ENCODE measurements at regions not wholly inside any gene's neighbourhood (a gene's known extent, or its start where the extent isn't known, plus 50 kb on each side); places are given as distances from the start of the nearest gene placed in this dataset.

DNA sequence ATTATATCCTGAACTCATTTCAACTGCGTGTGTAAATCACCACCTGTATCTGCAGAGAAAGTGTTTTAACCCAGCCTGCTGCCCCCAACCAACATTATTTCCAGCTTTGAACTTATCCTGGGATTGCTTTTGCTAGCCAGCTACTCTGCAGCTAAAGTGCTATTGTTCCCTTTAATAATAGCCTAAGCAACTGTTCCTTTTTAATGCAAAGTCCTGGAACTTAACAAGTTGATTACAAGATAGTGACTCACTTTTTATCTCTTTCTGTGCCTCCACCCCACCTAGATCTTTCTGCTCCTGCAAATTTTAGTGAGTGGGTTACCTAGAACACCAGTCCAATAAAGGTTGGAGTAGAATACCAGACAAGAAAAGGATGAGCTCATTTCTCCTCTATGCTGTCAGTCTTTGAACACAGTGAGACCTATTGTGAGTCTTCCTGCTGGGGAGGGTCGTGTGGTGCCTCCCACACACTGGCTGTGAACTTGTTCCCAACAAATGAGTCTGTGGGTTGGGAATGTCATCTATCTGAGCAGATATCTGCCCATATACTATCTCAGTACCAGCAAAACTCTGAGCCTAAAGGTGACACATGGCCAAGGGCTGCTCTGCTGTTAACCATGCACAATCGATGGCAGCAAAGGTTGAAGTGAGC is 137.7 kb downstream of the FAM204A start:
- no peak for DNase-seq (ENCODE audit: low read depth in 1 of 2, low spot score in 1 of 2)
- no peak overlapping the region for H3K27ac ChIP-seq
- no peaks in the 10 kb centered on the region for H3K9me3 ChIP-seq (ENCODE audit: low read depth)
- H3K27me3 ChIP-seq: peaks cover 3% of the 10 kb centered on the region
- no peak for TF ChIP-seq CTCF (IDR thresholded peaks at IDR 0.05; ENCODE audit: low read depth, low read length)
- H3K4me1 ChIP-seq (ENCODE audit: low read depth): no peaks in the 10 kb centered on the region
- no peak overlapping the region for H3K4me3 ChIP-seq
- no peaks in the 10 kb centered on the region for H3K36me3 ChIP-seq

GRCh38 chr10:118203461-118203860 is 138.7 kb downstream of the FAM204A start:
- Histone ChIP-seq H3K4me3 (no peak overlapping the region), H3K27me3 (peaks cover 3% of the 10 kb centered on the region)

DNA sequence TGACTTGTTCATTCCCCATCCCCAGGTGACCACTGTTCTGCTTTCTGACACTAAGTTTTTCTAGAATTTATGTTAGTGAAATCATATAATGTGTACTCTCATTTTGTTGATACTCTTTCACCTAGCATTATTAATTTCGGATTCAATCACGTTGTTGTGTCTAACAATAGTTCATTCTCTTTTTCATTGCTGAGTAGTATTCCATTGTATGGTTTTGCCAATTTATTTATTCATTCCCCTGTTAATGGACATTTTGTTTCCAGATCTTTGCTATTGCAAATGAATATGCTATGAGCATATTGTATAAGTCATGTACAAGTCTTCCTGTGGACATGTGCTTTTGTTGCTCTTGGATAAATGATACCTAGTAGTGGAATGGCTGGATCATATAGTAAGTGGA is 146.4 kb downstream of the FAM204A start:
- DNase-seq (ENCODE audit: low read depth in 1 of 2, low spot score in 1 of 2): no peak
- Histone ChIP-seq H3K4me1 (ENCODE audit: low read depth) (no peaks in the 10 kb centered on the region), H3K27me3 (no peaks in the 10 kb centered on the region), H3K4me3 (no peak overlapping the region), H3K9me3 (ENCODE audit: low read depth) (no peaks in the 10 kb centered on the region), H3K36me3 (no peaks in the 10 kb centered on the region), H3K27ac (no peak overlapping the region)
- TF ChIP-seq CTCF (IDR thresholded peaks at IDR 0.05; ENCODE audit: low read depth, low read length): no peak

More at GRCh38 chr10:118203461-118203860, 138.7 kb downstream of the FAM204A start:
- no peaks in the 10 kb centered on the region for H3K36me3 ChIP-seq
- DNase-seq (ENCODE audit: low read depth in 1 of 2, low spot score in 1 of 2): no peak
- no peaks in the 10 kb centered on the region for H3K4me1 ChIP-seq (ENCODE audit: low read depth)
- no peak overlapping the region for H3K27ac ChIP-seq
- no peak for TF ChIP-seq CTCF (IDR thresholded peaks at IDR 0.05; ENCODE audit: low read depth, low read length)
- no peaks in the 10 kb centered on the region for H3K9me3 ChIP-seq (ENCODE audit: low read depth)

DNA sequence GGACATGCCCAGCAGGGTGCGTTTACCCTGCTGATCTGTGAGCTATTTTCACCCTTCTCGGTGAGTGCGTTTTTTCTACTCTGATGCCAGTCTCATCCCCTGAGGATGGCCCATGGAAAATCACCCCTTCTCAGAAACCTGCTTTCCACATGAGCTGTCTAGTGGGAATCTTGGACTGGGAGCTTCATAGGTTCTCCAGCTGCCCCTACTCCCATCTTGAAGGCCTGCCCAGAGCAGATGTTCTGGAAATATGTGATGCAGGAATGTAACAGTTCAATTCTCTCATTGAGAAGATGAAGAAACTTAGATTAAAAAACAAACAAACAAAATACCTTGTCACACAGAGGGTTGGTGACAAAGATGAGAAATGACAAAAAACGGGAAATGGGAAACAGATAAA is 146.9 kb upstream of the RAB11FIP2 start:
- Histone ChIP-seq H3K27me3 (no peaks in the 10 kb centered on the region), H3K36me3 (no peaks in the 10 kb centered on the region), H3K27ac (no peak overlapping the region), H3K4me1 (ENCODE audit: low read depth) (no peaks in the 10 kb centered on the region), H3K4me3 (no peak overlapping the region), H3K9me3 (ENCODE audit: low read depth) (no peaks in the 10 kb centered on the region)
- no peak for TF ChIP-seq CTCF (IDR thresholded peaks at IDR 0.05; ENCODE audit: low read depth, low read length)
- DNase-seq (ENCODE audit: low read depth in 1 of 2, low spot score in 1 of 2): no peak

DNA sequence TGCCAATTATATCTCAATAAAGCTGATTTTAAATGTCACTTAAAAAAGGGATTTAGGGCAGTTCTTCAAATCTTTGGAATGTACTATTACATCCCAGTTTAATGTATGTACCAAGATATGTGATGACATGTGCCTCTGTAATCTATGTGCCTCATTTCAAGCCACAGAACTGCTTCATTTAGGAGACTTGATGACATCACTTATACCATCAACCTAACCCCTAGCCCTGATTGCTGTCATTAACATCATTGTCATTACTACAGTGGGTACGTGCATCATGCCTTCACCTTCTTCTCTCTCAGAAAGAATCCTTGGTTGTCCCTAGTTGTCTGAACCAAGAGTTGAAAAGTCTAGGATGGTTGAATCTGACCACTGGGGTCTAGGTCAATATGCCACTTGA is 134.3 kb upstream of the RAB11FIP2 start:
- Histone ChIP-seq H3K4me1 (ENCODE audit: low read depth) (no peaks in the 10 kb centered on the region), H3K4me3 (no peak overlapping the region), H3K27me3 (no peaks in the 10 kb centered on the region), H3K27ac (no peak overlapping the region), H3K36me3 (no peaks in the 10 kb centered on the region), H3K9me3 (ENCODE audit: low read depth) (no peaks in the 10 kb centered on the region)
- no peak for DNase-seq (ENCODE audit: low read depth in 1 of 2, low spot score in 1 of 2)
- no peak for TF ChIP-seq CTCF (IDR thresholded peaks at IDR 0.05; ENCODE audit: low read depth, low read length)
